Smooth muscle cell (in vitro differentiated cells): ENCODE measurements at regions not wholly inside any gene's neighbourhood (a gene's known extent, or its start where the extent isn't known, plus 50 kb on each side); places are given as distances from the start of the nearest gene placed in this dataset.

Experiments used
- DNase-seq: peaks from one replicate; lab custom pipeline; 2025; ENCODE audit not compliant: unreplicated experiment; lab: John Stamatoyannopoulos, UW
- H2AFZ ChIP-seq: fragments of 200-600 bp; sonication (generic); 2 replicates; pipeline ENCODE4 v1.6.0; 2016; ENCODE audit warnings: antibody characterized with exemption, low read depth, mild to moderate bottlenecking
- H3F3A ChIP-seq: fragments of 200-600 bp; sonication (generic); 2 replicates; pipeline ENCODE4 v1.6.0; 2017; ENCODE audit warnings: antibody characterized with exemption, low read depth
- H3K27ac ChIP-seq: fragments of 200-600 bp; sonication (generic); 2 replicates; pipeline ENCODE4 v1.5.1; 2016; ENCODE audit warnings: low read depth, mild to moderate bottlenecking
- H3K27me3 ChIP-seq: fragments of 200-600 bp; sonication (generic); 2 replicates; pipeline ENCODE4 v1.6.1; 2016; ENCODE audit warnings: low read depth, mild to moderate bottlenecking
- H3K36me3 ChIP-seq: fragments of 200-600 bp; sonication (generic); 2 replicates; pipeline ENCODE4 v1.5.1; 2016; ENCODE audit warnings: low read depth
- H3K4me1 ChIP-seq: fragments of 200-600 bp; sonication (generic); 2 replicates; pipeline ENCODE4 v1.5.1; 2016; ENCODE audit warnings: low read depth
- H3K4me2 ChIP-seq: fragments of 200-600 bp; sonication (generic); 2 replicates; pipeline ENCODE4 v1.6.0; 2016; ENCODE audit warnings: mild to moderate bottlenecking
- H3K4me3 ChIP-seq: fragments of 200-600 bp; sonication (generic); 2 replicates; pipeline ENCODE4 v1.5.1; 2016; ENCODE audit warnings: mild to moderate bottlenecking
- H3K79me2 ChIP-seq: fragments of 200-600 bp; sonication (generic); 2 replicates; pipeline ENCODE4 v1.6.0; 2016; ENCODE audit warnings: low read depth, mild to moderate bottlenecking
- H3K9ac ChIP-seq: fragments of 200-600 bp; sonication (generic); 2 replicates; pipeline ENCODE4 v1.6.0; 2016; ENCODE audit warnings: low read depth
- H3K9me3 ChIP-seq: fragments of 200-600 bp; sonication (generic); replicated peaks from 2 replicates; pipeline ENCODE4 v1.5.1; 2016; ENCODE audit warnings: low read depth
- H4K20me1 ChIP-seq: fragments of 200-600 bp; sonication (generic); 2 replicates; pipeline ENCODE4 v1.6.0; 2016; ENCODE audit warnings: low read depth
- WGBS: methylation state at CpG from one replicate; pipeline ENCODE4 v1.1.7; 2016; ENCODE audit warnings: low lambda C conversion rate; 5-methylcytosine and 5-hydroxymethylcytosine counted together
- TF ChIP-seq, protein P1 (sequence below): fragments of 200-600 bp; sonication (generic); IDR thresholded peaks from 2 replicates; pipeline ENCODE4 v1.5.1; 2017; ENCODE audit warnings: borderline replicate concordance, mild to moderate bottlenecking, antibody characterized with exemption; ENCODE audit not compliant: insufficient read depth, poor library complexity, severe bottlenecking

GRCh38 chr6:103215847-103216246 lies 1643.9 kb downstream of the HACE1 start:
- Histone ChIP-seq H3K36me3 (no peaks in the 10 kb centered on the region), H3K4me3 (no peak overlapping the region), H3K27ac (no peak overlapping the region), H3K79me2 (no peaks in the 10 kb centered on the region), H3F3A (no peaks in the 10 kb centered on the region), H2AFZ (no peak overlapping the region), H3K4me1 (no peaks in the 10 kb centered on the region), H3K27me3 (no peaks in the 10 kb centered on the region), H3K9me3 (no peaks in the 10 kb centered on the region), H4K20me1 (no peaks in the 10 kb centered on the region), H3K4me2 (no peak overlapping the region), H3K9ac (no peak overlapping the region)
- no peak for DNase-seq
- TF ChIP-seq, protein P1, sequence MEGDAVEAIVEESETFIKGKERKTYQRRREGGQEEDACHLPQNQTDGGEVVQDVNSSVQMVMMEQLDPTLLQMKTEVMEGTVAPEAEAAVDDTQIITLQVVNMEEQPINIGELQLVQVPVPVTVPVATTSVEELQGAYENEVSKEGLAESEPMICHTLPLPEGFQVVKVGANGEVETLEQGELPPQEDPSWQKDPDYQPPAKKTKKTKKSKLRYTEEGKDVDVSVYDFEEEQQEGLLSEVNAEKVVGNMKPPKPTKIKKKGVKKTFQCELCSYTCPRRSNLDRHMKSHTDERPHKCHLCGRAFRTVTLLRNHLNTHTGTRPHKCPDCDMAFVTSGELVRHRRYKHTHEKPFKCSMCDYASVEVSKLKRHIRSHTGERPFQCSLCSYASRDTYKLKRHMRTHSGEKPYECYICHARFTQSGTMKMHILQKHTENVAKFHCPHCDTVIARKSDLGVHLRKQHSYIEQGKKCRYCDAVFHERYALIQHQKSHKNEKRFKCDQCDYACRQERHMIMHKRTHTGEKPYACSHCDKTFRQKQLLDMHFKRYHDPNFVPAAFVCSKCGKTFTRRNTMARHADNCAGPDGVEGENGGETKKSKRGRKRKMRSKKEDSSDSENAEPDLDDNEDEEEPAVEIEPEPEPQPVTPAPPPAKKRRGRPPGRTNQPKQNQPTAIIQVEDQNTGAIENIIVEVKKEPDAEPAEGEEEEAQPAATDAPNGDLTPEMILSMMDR = no peak

- no peak overlapping the region for H3K9ac ChIP-seq
- no peaks in the 10 kb centered on the region for H3F3A ChIP-seq
- H3K9me3 ChIP-seq = no peaks in the 10 kb centered on the region
- WGBS = 30% methylated on average over 2 of the region's 2 CpGs
- no peaks in the 10 kb centered on the region for H3K27me3 ChIP-seq
- no peak overlapping the region for H3K4me2 ChIP-seq
- no peaks in the 10 kb centered on the region for H3K4me1 ChIP-seq
- no peak for DNase-seq
- H3K36me3 ChIP-seq = no peaks in the 10 kb centered on the region
- H3K4me3 ChIP-seq = no peak overlapping the region
- H3K79me2 ChIP-seq = no peaks in the 10 kb centered on the region
- H4K20me1 ChIP-seq = no peaks in the 10 kb centered on the region
- H3K27ac ChIP-seq = no peak overlapping the region
- no peak overlapping the region for H2AFZ ChIP-seq
- TF ChIP-seq, protein P1 = no peak
These were observed 1649.0 kb downstream of the HACE1 start for GRCh38 chr6:103210686-103211085.

GRCh38 chr6:103198386-103198785 lies 1661.3 kb downstream of the HACE1 start:
- Histone ChIP-seq H3K9me3 (no peaks in the 10 kb centered on the region), H3K36me3 (no peaks in the 10 kb centered on the region), H2AFZ (no peak overlapping the region), H3F3A (no peaks in the 10 kb centered on the region), H3K4me2 (no peak overlapping the region), H3K9ac (no peak overlapping the region), H3K27me3 (no peaks in the 10 kb centered on the region), H4K20me1 (no peaks in the 10 kb centered on the region), H3K4me1 (no peaks in the 10 kb centered on the region), H3K27ac (no peak overlapping the region), H3K4me3 (no peak overlapping the region), H3K79me2 (no peaks in the 10 kb centered on the region)
- DNase-seq = no peak
- TF ChIP-seq, protein P1 = no peak
- WGBS = 72% methylated on average over 6 of the region's 6 CpGs

GRCh38 chr6:103193413-103193812 lies 1666.3 kb downstream of the HACE1 start:
- Histone ChIP-seq H3K27me3 (no peaks in the 10 kb centered on the region), H3K9me3 (no peaks in the 10 kb centered on the region), H3K9ac (no peak overlapping the region), H3K36me3 (no peaks in the 10 kb centered on the region), H3K79me2 (no peaks in the 10 kb centered on the region), H3F3A (no peaks in the 10 kb centered on the region), H2AFZ (no peak overlapping the region), H3K4me1 (no peaks in the 10 kb centered on the region), H3K4me2 (no peak overlapping the region), H4K20me1 (no peaks in the 10 kb centered on the region), H3K4me3 (no peak overlapping the region), H3K27ac (no peak overlapping the region)
- WGBS = 83% methylated on average over 3 of the region's 3 CpGs
- no peak for DNase-seq
- TF ChIP-seq, protein P1 = no peak
